ENCODE measurements at regions not wholly inside any gene's neighbourhood (a gene's known extent, or its start where the extent isn't known, plus 50 kb on each side); places are given as distances from the start of the nearest gene placed in this dataset.

GRCh38 chr7:98771519-98771918 lies 98.3 kb downstream of the TMEM130 start:
- no peak overlapping the region for H3K27ac ChIP-seq
- no peak for TF ChIP-seq ZFX (IDR thresholded peaks at IDR 0.05)
- TF ChIP-seq, protein P1, sequence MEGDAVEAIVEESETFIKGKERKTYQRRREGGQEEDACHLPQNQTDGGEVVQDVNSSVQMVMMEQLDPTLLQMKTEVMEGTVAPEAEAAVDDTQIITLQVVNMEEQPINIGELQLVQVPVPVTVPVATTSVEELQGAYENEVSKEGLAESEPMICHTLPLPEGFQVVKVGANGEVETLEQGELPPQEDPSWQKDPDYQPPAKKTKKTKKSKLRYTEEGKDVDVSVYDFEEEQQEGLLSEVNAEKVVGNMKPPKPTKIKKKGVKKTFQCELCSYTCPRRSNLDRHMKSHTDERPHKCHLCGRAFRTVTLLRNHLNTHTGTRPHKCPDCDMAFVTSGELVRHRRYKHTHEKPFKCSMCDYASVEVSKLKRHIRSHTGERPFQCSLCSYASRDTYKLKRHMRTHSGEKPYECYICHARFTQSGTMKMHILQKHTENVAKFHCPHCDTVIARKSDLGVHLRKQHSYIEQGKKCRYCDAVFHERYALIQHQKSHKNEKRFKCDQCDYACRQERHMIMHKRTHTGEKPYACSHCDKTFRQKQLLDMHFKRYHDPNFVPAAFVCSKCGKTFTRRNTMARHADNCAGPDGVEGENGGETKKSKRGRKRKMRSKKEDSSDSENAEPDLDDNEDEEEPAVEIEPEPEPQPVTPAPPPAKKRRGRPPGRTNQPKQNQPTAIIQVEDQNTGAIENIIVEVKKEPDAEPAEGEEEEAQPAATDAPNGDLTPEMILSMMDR (conservative IDR thresholded peaks at IDR 0.05), result no peak

GRCh38 chr7:98771941-98772603 lies 97.7 kb downstream of the TMEM130 start:
- H3K27ac ChIP-seq, result no peak overlapping the region
- TF ChIP-seq ZFX (IDR thresholded peaks at IDR 0.05), result no peak
- TF ChIP-seq, protein P1 (conservative IDR thresholded peaks at IDR 0.05), result no peak

GRCh38 chr7:98774884-98775283 lies 94.9 kb downstream of the TMEM130 start:
- no peak overlapping the region for H3K27ac ChIP-seq
- no peak for TF ChIP-seq ZFX (IDR thresholded peaks at IDR 0.05)
- TF ChIP-seq, protein P1 (conservative IDR thresholded peaks at IDR 0.05), result no peak

DNA sequence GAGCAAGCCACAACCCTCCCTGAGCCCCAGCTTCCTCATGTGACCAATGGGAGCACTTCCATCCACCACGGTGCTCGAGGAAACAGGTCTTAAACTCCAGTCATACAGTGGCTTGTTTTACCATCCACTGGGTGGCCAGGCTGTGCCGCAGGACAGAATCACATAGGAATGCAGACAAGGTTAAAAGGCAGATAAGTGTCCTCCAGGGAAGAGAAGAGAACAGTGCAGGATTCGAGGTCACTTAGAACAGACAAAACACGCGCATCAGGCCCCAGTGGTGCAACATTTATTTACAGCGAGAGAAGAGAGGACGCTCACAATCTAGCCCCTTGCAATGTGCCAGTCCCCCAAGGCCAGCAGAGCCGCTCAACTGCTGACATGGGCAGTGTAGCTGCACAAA lies 92.8 kb downstream of the TMEM130 start:
- no peak overlapping the region for H3K27ac ChIP-seq
- TF ChIP-seq, protein P1 (conservative IDR thresholded peaks at IDR 0.05), result no peak
- TF ChIP-seq ZFX (IDR thresholded peaks at IDR 0.05), result no peak

DNA sequence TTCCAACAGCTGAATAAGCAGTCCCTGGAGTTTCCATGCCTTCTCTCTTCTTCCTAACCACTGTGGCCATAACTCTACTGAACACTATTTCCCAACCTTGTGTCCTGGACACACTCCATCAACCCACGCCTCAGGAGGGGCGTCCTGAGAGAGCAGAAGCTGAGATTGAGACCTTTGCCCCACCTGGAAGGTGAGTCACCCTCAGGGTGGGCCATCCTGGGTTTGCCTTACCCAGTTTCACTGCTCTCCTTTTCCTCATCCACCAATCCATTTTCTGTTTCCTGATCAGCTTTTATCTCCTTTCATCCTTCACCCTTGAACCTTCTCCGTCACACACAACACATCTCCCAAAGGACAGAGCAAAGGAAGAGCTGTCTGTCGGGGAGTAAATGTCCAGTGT lies 91.4 kb downstream of the TMEM130 start:
- TF ChIP-seq ZFX (IDR thresholded peaks at IDR 0.05), result no peak
- TF ChIP-seq, protein P1 (conservative IDR thresholded peaks at IDR 0.05), result no peak
- H3K27ac ChIP-seq, result no peak overlapping the region

GRCh38 chr7:98779800-98780587 lies 89.8 kb downstream of the TMEM130 start:
- TF ChIP-seq, protein P1 (conservative IDR thresholded peaks at IDR 0.05), result no peak
- no peak for TF ChIP-seq ZFX (IDR thresholded peaks at IDR 0.05)
- no peak overlapping the region for H3K27ac ChIP-seq

- no peak overlapping the region for H3K27ac ChIP-seq
- TF ChIP-seq, protein P1 (conservative IDR thresholded peaks at IDR 0.05), result no peak
- TF ChIP-seq ZFX (IDR thresholded peaks at IDR 0.05), result no peak
These were observed 85.5 kb downstream of the TMEM130 start for GRCh38 chr7:98784216-98784785.
